GM03348 (cell line): ENCODE measurements at regions not wholly inside any gene's neighbourhood (a gene's known extent, or its start where the extent isn't known, plus 50 kb on each side); places are given as distances from the start of the nearest gene placed in this dataset.
"Not testable (repeated sequence)": the region's sequence is repeated elsewhere in the genome, so short reads cannot be mapped to it uniquely, and the experiment has no call there.

Source experiments
- DNase-seq: peaks from one replicate; pipeline ENCODE4 v3.0.0; 2012; ENCODE audit warnings: low spot score

DNA sequence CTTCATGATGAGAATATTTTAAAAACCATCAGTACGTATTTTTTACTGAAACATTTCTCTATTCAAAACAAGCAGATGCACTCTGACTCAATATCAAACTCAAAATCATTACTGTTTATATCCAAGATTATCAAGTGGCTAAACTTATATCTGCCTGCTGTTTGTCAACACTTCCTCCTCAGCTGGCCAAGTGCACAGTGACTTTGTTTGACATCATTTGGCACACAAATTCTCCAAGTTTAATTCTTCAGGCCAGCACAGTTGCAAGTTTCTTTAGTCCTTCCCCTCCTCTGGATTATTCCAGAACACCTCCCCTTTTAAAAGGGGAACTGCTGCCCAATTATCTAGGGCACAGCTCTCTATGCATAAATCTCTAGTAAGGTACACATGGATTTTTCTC, 346.6 kb downstream of the FSIP2 start:
- DNase-seq: no peak

DNA sequence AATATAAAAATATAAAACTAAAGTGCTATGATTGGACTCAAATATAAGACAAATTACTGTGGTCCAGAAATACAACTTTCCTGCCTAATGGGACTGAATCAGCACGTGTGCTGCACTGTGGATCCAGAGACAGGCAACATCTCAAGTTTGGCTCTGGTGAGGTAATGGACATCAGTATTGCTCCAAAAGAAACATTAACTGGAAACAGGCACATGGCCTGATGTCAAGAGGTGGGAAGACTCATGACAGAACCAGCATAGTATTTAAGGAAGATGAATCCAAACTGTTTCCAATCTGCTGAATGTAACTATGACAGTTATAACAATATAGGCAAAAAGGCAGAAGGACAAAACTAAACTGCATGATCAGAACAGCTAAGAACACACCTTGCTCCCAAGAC, 354.6 kb downstream of the FSIP2 start:
- DNase-seq: no peak

DNA sequence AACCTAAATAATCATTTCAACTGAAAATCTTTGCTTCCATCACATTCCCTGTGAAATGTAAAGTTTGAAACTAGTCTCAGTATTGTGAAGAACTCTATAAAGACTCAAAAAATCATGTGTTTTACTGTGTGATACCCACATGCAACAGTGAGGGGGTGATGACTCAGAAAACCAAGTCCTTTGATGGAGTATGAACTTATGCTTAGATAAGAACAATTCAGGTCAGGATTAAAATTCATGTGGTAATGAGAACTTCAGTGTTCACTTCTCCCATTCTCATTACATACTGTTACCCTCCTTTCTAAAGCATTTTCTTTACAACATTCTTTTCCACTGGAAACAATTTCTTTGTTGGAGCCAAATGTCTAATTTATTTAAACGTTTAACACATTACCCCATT, 360.2 kb downstream of the FSIP2 start:
- no peak for DNase-seq

DNA sequence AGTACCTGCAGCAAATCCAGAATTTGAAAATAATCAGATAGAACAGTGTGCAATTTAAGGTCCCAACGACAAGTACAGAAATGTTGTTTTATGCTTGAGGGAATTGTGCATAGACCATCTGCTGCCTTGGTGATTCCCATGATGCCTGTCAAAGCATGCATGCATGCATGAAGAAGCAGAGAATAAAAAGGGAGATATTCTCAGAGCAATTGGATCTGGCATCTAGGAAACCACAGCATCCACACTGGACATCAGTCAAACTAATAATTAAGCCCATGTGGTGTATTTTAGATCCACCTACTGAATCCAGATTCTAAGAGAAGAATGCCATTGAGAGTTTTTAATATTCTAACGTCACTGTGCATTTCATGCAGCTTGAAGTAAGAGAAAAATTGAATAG, 361.2 kb downstream of the FSIP2 start:
- no peak for DNase-seq

DNA sequence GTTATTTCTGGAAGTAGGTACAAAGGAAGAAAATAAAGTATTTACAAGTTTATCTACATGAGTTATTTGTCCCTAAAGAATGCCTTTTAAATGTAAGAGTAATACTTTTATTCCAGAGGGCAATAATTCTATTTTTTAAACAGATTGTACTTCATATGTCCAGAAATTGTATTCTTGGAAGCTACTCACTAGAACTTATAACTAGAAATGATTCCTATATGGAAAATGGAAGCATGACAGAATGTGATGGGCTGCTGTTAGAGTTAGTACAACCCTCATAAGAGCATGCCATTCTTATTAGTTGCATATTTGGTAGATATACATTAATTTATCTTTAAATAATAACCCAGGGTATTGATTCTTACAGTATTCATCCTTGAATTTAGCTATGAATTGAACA, 362.0 kb downstream of the FSIP2 start:
- DNase-seq: no peak

DNA sequence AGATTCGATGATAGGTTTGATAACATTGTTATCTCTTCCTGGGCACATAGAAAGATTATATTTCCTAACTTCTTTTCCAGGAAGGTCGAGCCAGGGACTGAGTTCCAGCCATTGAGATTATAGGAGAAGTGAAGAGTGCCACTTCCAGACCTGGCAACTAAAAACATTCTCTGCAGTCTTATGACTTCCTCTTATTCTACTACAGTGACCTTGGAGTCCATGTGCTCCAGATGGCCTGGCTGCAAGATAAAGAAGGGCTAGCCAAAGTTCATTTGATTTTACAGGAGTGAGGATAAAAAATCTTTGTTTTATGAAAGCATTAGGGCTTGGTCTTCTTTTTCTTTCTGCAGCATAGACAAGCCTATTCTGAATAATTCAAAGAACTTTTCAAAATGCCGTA, 363.0 kb downstream of the FSIP2 start:
- no peak for DNase-seq

DNA sequence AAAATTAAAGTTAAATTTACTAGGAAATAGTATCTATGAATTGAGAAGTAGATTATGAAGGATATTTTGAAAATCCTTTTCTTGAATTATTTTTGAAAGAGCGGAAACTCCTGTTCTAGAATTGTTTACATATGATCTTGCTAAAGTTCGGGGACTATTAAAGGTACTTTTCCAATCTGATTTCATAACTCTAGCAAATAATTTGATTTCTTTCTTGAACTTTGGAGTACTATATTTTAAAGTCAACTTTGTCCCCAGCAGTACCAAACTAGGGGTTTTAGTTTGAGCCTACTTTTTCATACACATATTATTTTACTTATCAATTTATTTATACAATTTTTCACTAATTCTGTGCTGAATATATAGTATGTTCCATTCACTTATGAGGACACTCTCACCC, 364.7 kb downstream of the FSIP2 start:
- DNase-seq: no peak

DNA sequence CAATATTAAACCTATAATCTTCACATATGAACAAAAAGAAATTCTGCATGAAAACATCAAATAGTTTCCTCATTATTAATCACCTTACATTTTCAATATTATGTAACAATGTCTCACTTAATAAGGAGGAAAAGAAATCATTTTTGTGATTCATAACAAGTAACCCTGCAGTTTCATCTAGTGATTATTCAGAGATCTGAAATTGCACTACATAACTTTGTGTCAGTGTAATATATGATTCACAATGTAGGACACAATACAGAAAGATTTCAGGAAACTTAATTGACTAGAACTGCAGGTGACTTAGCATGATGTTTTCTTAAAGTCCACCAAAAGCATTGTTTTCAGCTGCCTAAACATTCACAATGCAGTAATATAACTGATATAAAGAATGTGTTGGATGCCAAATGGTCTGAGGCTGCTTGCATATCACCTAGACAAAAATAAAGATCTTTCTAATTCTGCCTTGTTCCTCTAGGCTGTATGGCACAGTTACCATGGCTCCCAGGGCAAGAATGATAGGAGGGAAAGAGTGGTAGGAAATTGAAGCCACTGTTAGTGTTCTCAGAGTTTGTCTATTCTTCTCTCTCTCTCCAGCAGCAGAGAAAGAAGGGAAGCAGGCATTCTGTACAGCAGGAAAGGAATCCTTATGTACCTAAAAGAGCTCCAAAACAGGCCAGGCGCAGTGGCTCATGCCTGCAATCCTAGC, 366.6 kb downstream of the FSIP2 start:
- no peak for DNase-seq

DNA sequence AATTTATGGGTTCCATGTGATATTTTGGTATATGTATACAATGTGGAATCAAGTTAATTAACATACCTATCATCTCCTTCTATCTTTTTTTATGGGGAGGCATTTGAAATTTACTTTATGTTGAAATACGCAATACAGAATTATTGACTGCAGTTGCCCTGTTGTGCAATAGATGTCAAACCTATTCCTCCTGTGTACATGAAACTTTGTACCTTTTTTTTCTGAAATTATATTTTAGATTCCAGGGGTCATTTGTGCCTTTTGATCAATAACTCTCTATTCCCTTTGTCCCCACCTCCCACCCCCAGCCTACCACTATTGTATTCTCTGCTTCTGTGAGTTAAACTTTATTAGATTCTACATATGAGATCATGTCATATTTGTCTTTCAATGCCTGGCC, 369.9 kb downstream of the FSIP2 start:
- DNase-seq: no peak

DNA sequence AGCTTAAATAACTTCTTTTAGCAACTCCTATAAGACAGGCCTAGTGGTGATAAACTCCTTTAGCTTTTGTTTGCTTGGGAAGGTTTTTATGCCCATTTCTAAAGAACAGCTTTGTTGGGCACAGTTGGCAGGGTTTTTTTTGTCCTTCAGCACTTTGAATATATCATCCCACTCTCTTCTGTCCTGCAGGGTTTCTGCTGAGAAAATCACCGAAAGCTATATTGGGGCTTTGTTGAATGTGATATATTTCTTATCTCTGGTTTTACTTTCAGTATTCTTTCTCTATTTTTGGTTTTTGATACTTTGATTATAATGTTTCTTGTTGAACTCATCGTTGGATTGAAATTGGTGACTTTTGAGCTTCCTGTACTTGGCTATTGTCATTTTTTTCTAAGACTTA, 372.8 kb upstream of the ZC3H15 start:
- no peak for DNase-seq

DNA sequence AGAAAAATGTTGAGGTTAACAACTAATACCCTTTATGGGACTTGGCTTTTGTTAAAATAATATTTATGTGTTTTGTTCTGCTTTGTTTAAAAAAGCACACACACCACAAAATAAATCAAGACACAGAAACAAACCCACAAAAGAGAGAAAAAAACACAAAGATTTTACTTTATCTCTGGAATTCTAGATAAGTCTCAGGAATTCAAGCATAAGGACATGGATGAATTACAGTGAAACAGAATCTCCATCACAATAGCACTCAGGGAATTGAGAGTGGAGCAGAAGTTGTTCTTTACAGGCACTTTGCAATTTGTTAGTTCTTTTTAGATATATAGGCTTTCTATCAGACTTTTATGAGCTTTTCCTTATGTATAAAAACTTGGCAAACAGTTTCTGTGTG, 360.9 kb upstream of the ZC3H15 start:
- DNase-seq: no peak

DNA sequence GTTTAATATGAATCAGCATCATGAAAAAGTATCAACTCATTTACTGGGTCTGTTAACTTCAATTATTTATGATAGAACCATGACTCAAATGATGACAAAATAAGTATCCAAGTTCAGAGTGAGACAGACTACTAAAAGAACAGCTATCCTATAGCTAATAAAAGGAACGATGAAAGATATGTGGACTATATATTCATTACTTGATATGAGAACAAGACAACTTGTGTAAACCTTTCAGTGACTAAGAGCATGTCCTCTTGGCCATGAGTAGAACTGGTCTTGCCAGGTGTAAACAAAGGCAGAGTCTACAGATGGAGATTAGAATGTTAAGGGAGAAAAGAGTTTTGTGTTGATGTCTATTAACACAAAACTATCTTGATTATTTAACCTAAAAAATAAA, 360.4 kb upstream of the ZC3H15 start:
- DNase-seq: no peak

DNA sequence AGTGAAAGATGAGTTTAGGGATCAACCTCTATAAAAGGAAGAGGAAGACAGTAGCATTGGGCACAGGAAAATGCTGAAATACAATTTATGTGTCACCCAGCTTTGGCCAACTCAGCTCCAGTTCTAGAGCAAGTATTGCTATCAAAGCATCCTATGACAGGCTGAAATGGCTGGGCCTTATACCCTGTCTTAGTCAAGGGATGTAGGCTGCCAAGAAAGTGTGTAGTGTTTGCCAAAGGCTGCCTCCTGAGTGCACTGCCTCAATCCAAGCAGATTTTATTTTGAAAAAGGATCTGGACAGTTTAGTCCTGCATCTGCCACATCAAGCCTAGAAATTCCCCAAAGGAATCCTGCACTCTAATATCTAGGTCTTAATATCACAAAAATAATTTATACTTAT, 359.9 kb upstream of the ZC3H15 start:
- DNase-seq: no peak

DNA sequence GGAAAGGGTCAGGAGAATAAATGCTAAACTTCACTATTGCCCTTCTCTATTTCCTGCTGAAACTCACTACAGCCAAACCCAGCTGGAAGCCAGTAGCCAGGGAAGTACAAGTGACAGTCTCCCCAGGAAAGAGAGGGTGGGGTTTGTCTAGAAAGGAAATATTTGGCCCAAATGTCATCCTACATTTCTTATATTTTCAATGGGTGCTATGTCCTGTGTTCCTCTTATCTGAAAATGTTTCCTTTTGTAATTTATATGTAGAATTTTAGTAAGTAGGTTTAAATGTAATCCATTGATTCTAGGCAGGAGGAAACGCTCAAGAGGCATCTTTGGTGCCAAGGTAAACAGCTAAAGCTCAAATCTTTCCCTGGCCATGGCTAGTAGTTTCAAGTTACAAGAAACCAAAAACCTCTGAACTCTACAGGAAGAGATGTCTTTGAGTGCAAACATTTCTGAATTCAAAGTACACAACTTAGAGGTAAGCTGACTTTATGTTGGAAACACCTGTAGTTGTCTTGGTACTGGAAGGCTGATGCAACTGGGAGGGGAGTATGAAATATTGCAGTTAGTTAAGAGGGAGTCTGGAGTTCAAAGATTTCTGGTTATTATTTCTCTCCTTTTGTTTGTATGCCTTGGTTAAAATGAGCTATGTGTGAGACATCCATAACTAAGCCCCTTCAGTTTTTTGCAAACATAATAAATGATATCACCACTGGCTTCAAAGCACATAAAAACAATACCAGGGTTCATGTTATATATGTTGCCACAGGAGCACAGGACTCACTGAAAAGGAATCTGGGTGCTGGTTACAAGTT, 356.1 kb upstream of the ZC3H15 start:
- no peak for DNase-seq

DNA sequence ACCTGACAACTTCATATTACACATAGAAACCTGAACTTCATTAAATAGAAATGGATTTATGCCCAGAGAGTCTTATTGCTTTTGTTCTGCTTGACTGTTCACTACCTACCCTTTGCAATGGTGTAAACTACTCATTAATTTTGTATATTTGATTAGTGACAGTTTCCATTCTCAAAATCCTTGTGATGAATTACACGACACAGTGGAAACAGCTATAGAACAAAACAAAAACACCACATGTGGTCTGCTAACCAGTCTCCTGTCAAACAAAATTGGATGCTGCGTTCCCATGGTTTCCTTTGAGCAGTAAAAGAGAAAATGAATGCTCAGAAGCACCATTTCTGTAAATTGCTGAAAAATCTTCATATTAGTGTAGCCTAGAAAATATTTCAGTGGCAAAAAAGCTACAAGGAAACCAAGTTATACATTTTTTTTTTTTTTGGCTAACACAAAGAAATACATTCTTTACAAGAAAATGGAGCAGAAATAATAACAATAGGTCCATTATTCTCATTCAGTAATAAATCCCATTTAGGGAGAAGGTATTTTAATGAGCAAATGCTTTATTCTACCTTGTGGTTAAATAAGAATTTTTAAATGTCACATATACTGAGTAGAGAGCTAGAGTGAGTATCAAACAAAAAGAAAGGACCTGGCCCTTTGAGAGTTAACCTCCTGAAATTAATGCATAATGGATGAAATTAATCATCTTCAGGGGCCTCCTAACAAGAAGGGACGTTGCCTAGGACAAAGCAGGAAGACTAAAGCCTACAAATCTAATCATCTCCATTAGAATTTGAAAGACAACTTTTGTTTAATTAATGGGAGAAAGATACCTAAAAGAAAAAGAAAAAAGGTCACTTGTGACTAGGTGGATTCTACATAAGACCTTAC, 355.1 kb upstream of the ZC3H15 start:
- DNase-seq: no peak

DNA sequence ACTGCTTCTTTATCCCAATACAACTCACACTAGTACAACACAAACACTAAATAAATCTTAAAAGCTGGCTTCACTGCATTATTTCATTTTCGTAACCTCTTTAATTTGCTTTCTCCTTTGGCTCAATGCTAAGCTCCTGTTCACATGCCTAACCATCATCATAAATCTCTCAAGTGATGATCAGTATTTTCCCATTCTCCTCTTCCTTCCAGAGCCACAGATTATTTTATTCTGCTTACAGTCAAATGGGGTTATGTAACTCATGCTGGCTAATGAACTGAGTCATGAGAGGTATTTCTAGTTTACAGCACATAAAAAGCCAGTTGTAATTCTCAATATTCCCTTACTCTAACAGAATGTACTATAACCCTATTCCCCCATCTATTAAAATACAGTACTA, 350.4 kb upstream of the ZC3H15 start:
- DNase-seq: peak; percentile 9

DNA sequence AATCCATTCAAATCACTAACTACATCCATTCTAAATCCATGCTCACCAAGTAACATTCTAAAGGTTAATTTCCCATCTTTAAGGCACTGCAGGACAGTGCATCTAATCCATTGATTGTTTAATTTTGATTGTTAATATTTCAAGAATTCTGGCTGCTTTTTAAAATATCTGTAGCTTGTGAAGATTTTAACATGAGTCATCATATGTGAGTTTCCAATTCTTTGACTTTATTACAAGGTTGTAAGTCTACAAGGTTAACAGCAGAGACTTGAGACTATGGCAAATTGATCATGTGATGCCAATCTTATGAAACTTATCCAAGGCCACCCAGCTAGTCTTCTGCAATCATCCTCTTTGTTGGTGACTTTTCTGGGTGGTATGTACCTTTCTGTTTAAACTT, 349.2 kb upstream of the ZC3H15 start:
- DNase-seq: no peak

DNA sequence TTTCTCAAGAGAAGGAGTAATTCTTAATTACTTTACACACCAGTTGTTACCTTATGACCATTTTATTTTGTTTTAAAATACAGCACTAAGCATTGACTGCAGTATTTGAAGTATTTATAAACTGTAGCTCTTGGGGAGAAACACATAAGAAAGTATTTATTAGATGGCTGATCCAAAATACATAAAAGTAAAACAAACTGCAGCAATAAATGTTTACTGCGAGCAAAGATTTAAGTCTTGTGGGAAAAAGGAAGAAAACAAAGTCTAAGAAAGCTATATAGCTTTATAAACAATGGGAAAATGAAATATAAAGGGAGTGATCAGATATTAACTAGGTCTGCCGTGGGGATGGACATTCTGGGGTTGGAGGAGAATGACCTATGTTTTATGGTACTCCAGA, 347.2 kb upstream of the ZC3H15 start:
- DNase-seq: no peak

DNA sequence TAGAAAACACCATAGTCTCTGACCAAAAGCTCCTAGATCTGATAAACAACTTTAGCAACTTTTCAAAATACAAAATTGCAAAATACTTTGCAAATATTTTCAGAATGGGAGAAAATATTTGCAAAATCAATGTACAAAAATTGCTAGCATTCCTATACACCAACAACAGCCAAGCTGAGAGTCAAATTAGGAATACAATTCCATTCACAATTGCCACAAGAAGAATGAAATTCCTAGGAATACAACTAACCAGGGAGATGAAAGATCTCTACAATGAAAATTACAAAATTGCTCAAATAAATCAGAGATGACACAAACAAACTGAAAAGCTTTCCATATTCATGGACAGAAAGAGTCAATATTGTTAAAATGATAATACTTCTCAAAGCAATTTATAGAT, 327.0 kb upstream of the ZC3H15 start:
- DNase-seq: no peak

DNA sequence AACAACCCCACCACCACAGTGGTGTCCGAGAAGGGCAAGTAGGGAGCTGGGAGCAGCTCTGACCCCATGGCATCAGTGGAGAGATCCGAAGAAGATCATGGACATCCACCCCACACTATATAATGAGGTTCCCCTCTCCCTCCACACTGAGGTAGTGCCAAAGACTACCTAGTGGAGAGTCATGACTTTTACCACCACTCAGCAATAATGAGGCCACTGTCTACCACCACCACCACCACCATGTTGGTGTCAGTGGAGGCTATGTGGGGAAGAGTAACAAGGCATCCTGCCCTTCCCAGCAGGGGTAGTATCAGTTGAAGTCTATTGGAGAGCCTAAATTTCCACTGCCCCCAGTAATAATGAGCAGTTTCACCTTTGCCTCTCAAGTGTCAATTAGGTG, 321.7 kb upstream of the ZC3H15 start:
- DNase-seq: no peak

DNA sequence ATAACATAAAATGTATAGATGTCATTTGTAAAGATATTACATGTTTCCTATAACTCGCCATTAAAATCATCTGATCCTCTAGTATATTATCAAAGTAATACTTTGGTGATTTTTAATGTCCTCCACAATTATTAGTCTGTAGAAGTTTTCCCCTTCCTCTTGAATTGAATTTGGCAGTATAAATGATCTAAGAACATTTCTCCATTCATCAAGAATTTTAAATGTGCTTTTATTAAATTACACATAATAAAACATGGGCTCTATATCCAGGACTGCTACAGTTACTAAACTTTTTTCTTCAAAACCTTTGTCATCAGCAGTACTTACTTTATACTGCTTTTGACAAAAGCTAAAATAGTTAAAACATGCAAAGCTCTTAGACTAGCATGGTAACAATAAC, 315.4 kb upstream of the ZC3H15 start:
- no peak for DNase-seq

DNA sequence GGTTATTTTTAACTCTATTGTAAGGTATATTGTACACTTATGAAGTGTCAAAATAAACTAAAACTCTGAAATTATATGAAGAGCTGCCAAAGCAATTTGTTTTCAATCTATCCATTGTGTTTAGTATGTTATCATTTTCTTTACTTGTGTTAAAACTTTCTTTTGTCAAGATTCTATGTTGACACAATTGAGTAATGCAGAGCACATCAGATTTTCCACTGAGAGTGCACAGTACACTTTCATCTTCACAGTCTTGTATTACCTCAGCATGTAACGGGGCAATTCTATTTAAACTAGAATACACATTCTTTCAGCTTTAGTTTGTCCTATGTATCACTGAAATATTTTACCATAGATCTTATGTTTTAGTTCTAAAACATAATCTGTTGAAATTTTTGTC, 304.4 kb upstream of the ZC3H15 start:
- DNase-seq: no peak

DNA sequence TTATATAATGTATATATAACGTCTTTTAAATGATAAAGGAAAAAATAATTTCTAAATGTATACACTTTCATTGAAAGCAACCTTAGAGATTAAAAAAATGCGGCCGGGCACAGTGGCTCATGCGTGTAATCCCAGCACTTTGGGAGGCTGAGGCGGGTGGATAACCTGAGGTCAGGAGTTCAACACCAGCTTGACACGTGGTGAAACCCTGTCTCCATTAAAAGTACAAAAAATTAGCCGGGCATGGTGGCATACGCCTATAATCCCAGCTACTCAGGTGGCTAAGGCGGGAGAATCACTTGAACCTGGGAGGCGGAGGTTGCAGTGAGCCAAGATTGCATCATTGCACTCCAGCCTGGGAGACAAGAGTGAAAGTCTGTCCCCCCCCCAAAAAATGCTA, 303.7 kb upstream of the ZC3H15 start:
- DNase-seq: not testable (repeated sequence)
